Adrenal gland (tissue), 9 donors: ENCODE measurements at regions not wholly inside any gene's neighbourhood (a gene's known extent, or its start where the extent isn't known, plus 50 kb on each side); places are given as distances from the start of the nearest gene placed in this dataset.

Experiments used
- DNase-seq, 7 donors: peaks; one replicate each; pipeline ENCODE4 v3.0.0-alpha.2; 2019 to 2020
- H3K27ac ChIP-seq, 5 donors: fragments of 200-600 bp; sonication (generic) in 4 of 5; 1 replicate in 3 of 5; 2 replicates in 2 of 5; pipeline versions ENCODE4 v1.5.1 to v1.8.0; 2016 to 2020; ENCODE audit warnings: mild to moderate bottlenecking in 1 of 5
- H3K27me3 ChIP-seq: fragments of 200-600 bp; 2 replicates; pipeline ENCODE4 v1.8.0; 2021
- H3K36me3 ChIP-seq, 2 donors: fragments of 200-600 bp; replicated peaks in 1 of 2; 1 replicate in 1 of 2; 2 replicates in 1 of 2; pipeline versions ENCODE4 v1.5.1 to v1.8.0; 2018 to 2022
- H3K4me1 ChIP-seq, 2 donors: fragments of 200-600 bp; replicated peaks in 1 of 2; 1 replicate in 1 of 2; 2 replicates in 1 of 2; pipeline versions ENCODE4 v1.5.1 to v1.8.0; 2018 to 2021
- H3K4me3 ChIP-seq, 4 donors: fragments of 200-600 bp; sonication (generic) in 3 of 4; one replicate each; pipeline ENCODE4 v1.5.1; 2016 to 2018
- H3K9me3 ChIP-seq, 3 donors: fragments of 200-600 bp; sonication (generic) in 1 of 3; replicated peaks in 1 of 3; 1 replicate in 2 of 3; 2 replicates in 1 of 3; pipeline versions ENCODE4 v1.5.1 to v1.8.0; 2016 to 2021
- POLR2A ChIP-seq, 2 donors: fragments of 450-650 bp; IDR thresholded peaks; one replicate each; pipeline ENCODE4 v1.6.1; 2017; ENCODE audit warnings: antibody characterized with exemption in 2 of 2, mild to moderate bottlenecking in 2 of 2, moderate library complexity in 1 of 2
- WGBS, 4 donors: extraction: QIAGEN DNeasy Blood & Tissue Kit in 2 of 4; methylation state at CpG; one replicate each; pipeline versions ENCODE4 v1.1.5 to v1.1.7; 2013 to 2017; 5-methylcytosine and 5-hydroxymethylcytosine counted together
- intact Hi-C, 2 donors: fragments of 100-400 bp; cut with DNase I; formaldehyde crosslinking; loops; one replicate each; pipeline versions ENCODE4 v1.14.1 to v1.15.0; 2022 to 2023
- TF ChIP-seq, protein P1 (sequence below), 6 experiments: fragments of 450-650 bp in 4 of 6; fragments of 200-600 bp in 2 of 6; sonication (generic) in 1 of 6; IDR thresholded peaks; 1 replicate in 5 of 6; 2 replicates in 1 of 6; pipeline versions ENCODE4 v1.5.1 to v1.8.0; 2016 to 2021; ENCODE audit warnings: antibody characterized with exemption in 6 of 6, mild to moderate bottlenecking in 2 of 6, moderate library complexity in 1 of 6
- donor health status: healthy with polysubstance abuse.
- donor health status: Bipolar disorder and iron deficiency.
- donor health status: DM: yes; HTN: yes; CAD: no.
- donor health status: DM: no; HTN: no; CAD: no.
- donor health status: DM: no; HTN: no; CAD: no.

DNA sequence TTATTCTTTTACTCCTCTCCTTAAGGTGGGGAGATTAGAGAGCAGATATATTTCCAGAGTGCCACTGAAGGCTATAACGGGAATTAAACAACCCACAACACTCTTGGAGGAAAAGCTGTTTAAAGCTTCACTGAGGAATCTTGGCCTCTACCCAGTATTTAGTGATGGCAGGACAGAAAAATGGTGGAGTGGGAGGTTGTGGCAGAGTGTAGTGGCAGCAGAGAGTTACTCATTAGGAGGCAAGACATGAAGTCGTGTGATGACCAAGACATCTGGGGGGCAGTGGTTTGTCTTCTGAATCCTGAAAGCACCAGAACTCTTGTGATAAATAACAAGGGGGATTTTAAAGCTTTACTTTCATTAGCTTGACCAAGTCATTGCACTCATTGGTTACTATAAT is 563.5 kb upstream of the SLITRK5 start:
- WGBS, 4 donors = 53 to 76% (median 70%) methylated on average over 2 of the region's 2 CpGs
- H3K27ac ChIP-seq = no peak overlapping the region
- H3K4me1 ChIP-seq = no peaks in the 10 kb centered on the region
- H3K27me3 ChIP-seq = no peaks in the 10 kb centered on the region
- no peaks in the 10 kb centered on the region for H3K9me3 ChIP-seq
- DNase-seq = no peak
- no peak overlapping the region for H3K4me3 ChIP-seq
- intact Hi-C loops = no loop called here
- TF ChIP-seq, protein P1, sequence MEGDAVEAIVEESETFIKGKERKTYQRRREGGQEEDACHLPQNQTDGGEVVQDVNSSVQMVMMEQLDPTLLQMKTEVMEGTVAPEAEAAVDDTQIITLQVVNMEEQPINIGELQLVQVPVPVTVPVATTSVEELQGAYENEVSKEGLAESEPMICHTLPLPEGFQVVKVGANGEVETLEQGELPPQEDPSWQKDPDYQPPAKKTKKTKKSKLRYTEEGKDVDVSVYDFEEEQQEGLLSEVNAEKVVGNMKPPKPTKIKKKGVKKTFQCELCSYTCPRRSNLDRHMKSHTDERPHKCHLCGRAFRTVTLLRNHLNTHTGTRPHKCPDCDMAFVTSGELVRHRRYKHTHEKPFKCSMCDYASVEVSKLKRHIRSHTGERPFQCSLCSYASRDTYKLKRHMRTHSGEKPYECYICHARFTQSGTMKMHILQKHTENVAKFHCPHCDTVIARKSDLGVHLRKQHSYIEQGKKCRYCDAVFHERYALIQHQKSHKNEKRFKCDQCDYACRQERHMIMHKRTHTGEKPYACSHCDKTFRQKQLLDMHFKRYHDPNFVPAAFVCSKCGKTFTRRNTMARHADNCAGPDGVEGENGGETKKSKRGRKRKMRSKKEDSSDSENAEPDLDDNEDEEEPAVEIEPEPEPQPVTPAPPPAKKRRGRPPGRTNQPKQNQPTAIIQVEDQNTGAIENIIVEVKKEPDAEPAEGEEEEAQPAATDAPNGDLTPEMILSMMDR (IDR thresholded peaks at IDR 0.05) = no peak
- no peak for TF ChIP-seq POLR2A (IDR thresholded peaks at IDR 0.05)
- H3K36me3 ChIP-seq = no peaks in the 10 kb centered on the region

DNA sequence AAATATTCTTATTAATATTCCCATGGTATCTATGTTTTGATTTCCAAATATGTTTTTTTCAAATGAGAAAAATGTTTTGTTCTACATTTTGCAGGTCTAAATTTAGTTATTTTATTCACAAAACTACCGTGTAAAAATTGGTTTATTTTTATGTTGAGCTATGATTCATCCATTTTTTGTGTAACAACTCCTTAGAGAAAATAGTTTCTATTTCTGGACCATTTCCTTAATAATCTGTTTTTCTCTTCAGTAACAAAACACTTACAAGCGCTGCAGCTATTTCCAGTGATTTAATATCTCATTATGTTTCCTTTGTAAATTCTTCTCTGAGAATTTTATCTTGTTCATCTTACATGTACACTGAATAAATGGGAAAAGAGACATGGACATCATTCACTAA is 550.7 kb upstream of the SLITRK5 start:
- TF ChIP-seq POLR2A (IDR thresholded peaks at IDR 0.05) = no peak
- TF ChIP-seq, protein P1 (IDR thresholded peaks at IDR 0.05) = no peak
- no peaks in the 10 kb centered on the region for H3K27me3 ChIP-seq
- no peak overlapping the region for H3K4me3 ChIP-seq
- no peak overlapping the region for H3K27ac ChIP-seq
- WGBS, 4 donors = 25 to 35% (median 28%) methylated on average over 2 of the region's 2 CpGs
- intact Hi-C loops = no loop called here
- H3K4me1 ChIP-seq = no peaks in the 10 kb centered on the region
- H3K36me3 ChIP-seq = no peaks in the 10 kb centered on the region
- no peak for DNase-seq
- no peaks in the 10 kb centered on the region for H3K9me3 ChIP-seq

DNA sequence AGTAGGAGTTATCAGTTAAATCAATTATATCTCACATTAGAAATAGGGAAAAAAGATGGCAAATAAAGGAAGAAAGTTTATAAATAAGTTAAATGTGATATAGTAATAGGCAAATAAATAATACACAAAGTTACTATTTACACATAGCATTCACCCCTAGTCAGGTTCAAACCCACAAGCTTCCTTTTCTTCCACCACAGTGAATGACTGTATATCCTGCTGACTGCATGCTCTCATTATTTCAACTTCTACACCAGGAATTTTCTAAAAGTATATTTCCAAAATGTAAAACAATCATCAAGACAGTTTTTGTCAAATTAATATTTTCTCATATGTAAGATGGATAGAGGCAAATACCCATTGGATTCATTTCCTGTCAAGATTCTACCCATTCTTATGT is 548.6 kb upstream of the SLITRK5 start:
- no peak overlapping the region for H3K27ac ChIP-seq
- no peak for DNase-seq
- no peaks in the 10 kb centered on the region for H3K27me3 ChIP-seq
- H3K9me3 ChIP-seq = no peaks in the 10 kb centered on the region
- TF ChIP-seq, protein P1 (IDR thresholded peaks at IDR 0.05) = no peak
- no peaks in the 10 kb centered on the region for H3K36me3 ChIP-seq
- H3K4me3 ChIP-seq = no peak overlapping the region
- intact Hi-C loops = no loop called here
- no peaks in the 10 kb centered on the region for H3K4me1 ChIP-seq

DNA sequence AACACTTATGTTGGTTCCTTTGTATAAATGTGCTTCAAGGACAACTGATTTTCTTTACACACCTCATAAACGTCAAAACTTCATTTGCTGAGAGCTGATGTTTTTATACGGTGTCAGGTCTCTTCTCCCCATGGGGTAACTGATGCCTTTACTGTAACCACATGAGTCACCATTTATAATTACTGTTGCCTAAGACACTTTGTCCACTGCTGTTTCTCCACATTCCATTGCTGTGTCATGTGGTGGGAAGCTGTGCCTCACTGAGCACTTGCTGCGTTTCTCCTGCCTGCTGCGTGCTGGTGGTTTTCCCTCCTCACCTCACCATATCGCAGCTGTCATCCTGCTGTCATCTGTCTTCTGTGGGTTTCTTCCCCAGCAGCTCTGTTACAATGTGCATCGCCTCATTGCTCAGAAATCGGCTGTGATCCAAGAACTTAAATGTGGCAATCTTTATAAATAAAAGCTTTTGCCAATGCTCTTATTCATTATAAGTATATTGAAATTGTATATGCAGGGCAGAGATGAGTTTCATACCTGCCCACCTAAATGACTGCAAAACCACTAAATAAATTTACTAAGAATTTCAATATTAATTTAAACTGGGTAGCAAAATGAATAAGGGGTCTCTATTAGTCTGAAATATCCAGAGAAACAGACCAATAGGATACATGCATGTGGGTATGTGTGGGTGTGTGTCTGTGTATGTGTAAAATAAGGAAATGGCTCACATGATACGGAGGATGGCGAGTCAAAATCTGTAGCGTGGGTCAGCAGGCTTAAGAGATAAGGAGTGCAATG is 547.0 kb upstream of the SLITRK5 start:
- TF ChIP-seq, protein P1 (IDR thresholded peaks at IDR 0.05) = no peak
- TF ChIP-seq POLR2A (IDR thresholded peaks at IDR 0.05) = no peak
- Histone ChIP-seq H3K27ac (no peak overlapping the region), H3K36me3 (no peaks in the 10 kb centered on the region), H3K27me3 (no peaks in the 10 kb centered on the region), H3K4me3 (no peak overlapping the region), H3K9me3 (no peaks in the 10 kb centered on the region), H3K4me1 (no peaks in the 10 kb centered on the region)
- DNase-seq = no peak
- intact Hi-C loops = no loop called here
- WGBS, 4 donors = 43 to 56% (median 51%) methylated on average over 10 of the region's 10 CpGs
